ENCODE measurements at regions not wholly inside any gene's neighbourhood (a gene's known extent, or its start where the extent isn't known, plus 50 kb on each side); places are given as distances from the start of the nearest gene placed in this dataset.

GRCh38 chr4:122278976-122279375 is 99.8 kb upstream of the ADAD1 start:
- TF ChIP-seq, protein P1, sequence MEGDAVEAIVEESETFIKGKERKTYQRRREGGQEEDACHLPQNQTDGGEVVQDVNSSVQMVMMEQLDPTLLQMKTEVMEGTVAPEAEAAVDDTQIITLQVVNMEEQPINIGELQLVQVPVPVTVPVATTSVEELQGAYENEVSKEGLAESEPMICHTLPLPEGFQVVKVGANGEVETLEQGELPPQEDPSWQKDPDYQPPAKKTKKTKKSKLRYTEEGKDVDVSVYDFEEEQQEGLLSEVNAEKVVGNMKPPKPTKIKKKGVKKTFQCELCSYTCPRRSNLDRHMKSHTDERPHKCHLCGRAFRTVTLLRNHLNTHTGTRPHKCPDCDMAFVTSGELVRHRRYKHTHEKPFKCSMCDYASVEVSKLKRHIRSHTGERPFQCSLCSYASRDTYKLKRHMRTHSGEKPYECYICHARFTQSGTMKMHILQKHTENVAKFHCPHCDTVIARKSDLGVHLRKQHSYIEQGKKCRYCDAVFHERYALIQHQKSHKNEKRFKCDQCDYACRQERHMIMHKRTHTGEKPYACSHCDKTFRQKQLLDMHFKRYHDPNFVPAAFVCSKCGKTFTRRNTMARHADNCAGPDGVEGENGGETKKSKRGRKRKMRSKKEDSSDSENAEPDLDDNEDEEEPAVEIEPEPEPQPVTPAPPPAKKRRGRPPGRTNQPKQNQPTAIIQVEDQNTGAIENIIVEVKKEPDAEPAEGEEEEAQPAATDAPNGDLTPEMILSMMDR (conservative IDR thresholded peaks at IDR 0.05; ENCODE audit: low read depth, low read length) = no peak
- TF ChIP-seq CEBPB (IDR thresholded peaks at IDR 0.05; ENCODE audit: low read depth, low read length) = no peak
- no peak for TF ChIP-seq POLR2A (IDR thresholded peaks at IDR 0.05; ENCODE audit: low read depth, low read length)
- no peak for TF ChIP-seq RCOR1 (IDR thresholded peaks at IDR 0.05; ENCODE audit: insufficient replicate concordance, low read length)
- no peak for TF ChIP-seq MAZ (IDR thresholded peaks at IDR 0.05; ENCODE audit: borderline replicate concordance, low read depth, low read length)
- no peak for TF ChIP-seq MXI1 (IDR thresholded peaks at IDR 0.05; ENCODE audit: borderline replicate concordance, low read depth, low read length)
- no peak for TF ChIP-seq SMC3 (IDR thresholded peaks at IDR 0.05; ENCODE audit: low read depth, low read length)
- TF ChIP-seq ELK1 (IDR thresholded peaks at IDR 0.05; ENCODE audit: borderline replicate concordance, low read depth, low read length) = no peak
- TF ChIP-seq RAD21 (IDR thresholded peaks at IDR 0.05; ENCODE audit: low read length) = no peak
- no peak for TF ChIP-seq MAFK (IDR thresholded peaks at IDR 0.05; ENCODE audit: low read depth, low read length)
